H1 (cell line): ENCODE measurements at regions not wholly inside any gene's neighbourhood (a gene's known extent, or its start where the extent isn't known, plus 50 kb on each side); places are given as distances from the start of the nearest gene placed in this dataset.

ENCODE experiments used
- CTCF ChIA-PET: fragments of 300-600 bp; sonication (Branson Sonifier 250); formaldehyde crosslinking; loops from one replicate; lab custom pipeline; 2021; ENCODE audit not compliant: partially characterized antibody; lab: Charles Lee
- POLR2A ChIA-PET: fragments of 300-600 bp; sonication (Branson Sonifier 250); formaldehyde crosslinking; loops from one replicate; lab custom pipeline; 2021; ENCODE audit warnings: inconsistent platforms; ENCODE audit not compliant: partially characterized antibody; lab: Charles Lee
- DNase-seq, 2 experiments: peaks; one replicate each; pipeline versions ENCODE4 v3.0.0 to v3.0.0-alpha.2; 2010 to 2022; ENCODE audit warnings: low spot score in 2 of 2, low read depth in 1 of 2, mixed read lengths in 1 of 2
- FAIRE-seq: peaks from 2 replicates; lab custom pipeline; 2011; peaks lifted over from hg19 to GRCh38; lab: Jason Lieb, UNC
- H2AFZ ChIP-seq: 2 replicates; pipeline ENCODE4 v1.8.1; 2012; ENCODE audit warnings: low read length, inconsistent platforms
- H2AK5ac ChIP-seq: 2 replicates; pipeline ENCODE4 v1.6.1; 2013; ENCODE audit warnings: low read depth, low read length
- H2BK120ac ChIP-seq: replicated peaks from 2 replicates; pipeline ENCODE3; 2013; ENCODE audit warnings: low read depth, low read length, inconsistent platforms
- H2BK12ac ChIP-seq: 2 replicates; pipeline ENCODE4 v1.6.1; 2013; ENCODE audit warnings: low read depth, low read length
- H2BK15ac ChIP-seq: 2 replicates; pipeline ENCODE4 v1.6.1; 2013; ENCODE audit warnings: low read length
- H2BK20ac ChIP-seq: 2 replicates; pipeline ENCODE4 v1.6.1; 2013; ENCODE audit warnings: low read length
- H2BK5ac ChIP-seq: 2 replicates; pipeline ENCODE4 v1.6.1; 2013; ENCODE audit warnings: low read depth, low read length
- H3K14ac ChIP-seq: 2 replicates; pipeline ENCODE4 v1.6.1; 2013; ENCODE audit warnings: inconsistent platforms; ENCODE audit not compliant: insufficient read length
- H3K18ac ChIP-seq: 2 replicates; pipeline ENCODE4 v1.6.1; 2013; ENCODE audit warnings: low read length; ENCODE audit errors: extremely low read depth
- H3K23ac ChIP-seq: 2 replicates; pipeline ENCODE4 v1.6.1; 2013; ENCODE audit warnings: inconsistent platforms; ENCODE audit not compliant: insufficient read length
- H3K23me2 ChIP-seq: 2 replicates; pipeline ENCODE4 v1.6.1; 2013; ENCODE audit warnings: low read depth, low read length
- H3K27ac ChIP-seq: 2 replicates; pipeline ENCODE4 v1.6.1; 2011; ENCODE audit warnings: low read depth, low read length, inconsistent platforms
- H3K27me3 ChIP-seq, 4 experiments: replicated peaks in 1 of 4; 1 replicate in 1 of 4; 2 replicates in 3 of 4; pipeline versions ENCODE4 v1.6.1 to v1.8.1; 2011 to 2013; ENCODE audit warnings: low read length in 3 of 4, mild to moderate bottlenecking in 3 of 4, inconsistent platforms in 2 of 4, mixed read lengths in 2 of 4, moderate library complexity in 1 of 4; ENCODE audit not compliant: control insufficient read depth in 3 of 4, insufficient read depth in 3 of 4; ENCODE audit errors: extremely low read depth in 1 of 4
- H3K36me3 ChIP-seq, 4 experiments: 2 replicates each; pipeline versions ENCODE4 v1.6.1 to v1.8.1; 2011 to 2013; ENCODE audit warnings: mild to moderate bottlenecking in 4 of 4, low read length in 3 of 4, moderate library complexity in 2 of 4, control low read depth in 1 of 4, inconsistent platforms in 1 of 4; ENCODE audit not compliant: insufficient read depth in 4 of 4, control insufficient read depth in 2 of 4
- H3K4ac ChIP-seq: replicated peaks from 2 replicates; pipeline ENCODE3; 2013; ENCODE audit warnings: low read length, low read depth, mixed read lengths, inconsistent platforms; ENCODE audit not compliant: insufficient read length
- H3K4me1 ChIP-seq, 4 experiments: replicated peaks in 1 of 4; 1 replicate in 1 of 4; 2 replicates in 3 of 4; pipeline versions ENCODE4 v1.6.1 to v1.8.1; 2011 to 2013; ENCODE audit warnings: low read length in 3 of 4, inconsistent platforms in 2 of 4, mixed read lengths in 1 of 4; ENCODE audit not compliant: insufficient read depth in 4 of 4, control insufficient read depth in 3 of 4
- H3K4me2 ChIP-seq, 2 experiments: 2 replicates each; pipeline versions ENCODE4 v1.6.1 to v1.8.1; 2011 to 2013; ENCODE audit warnings: low read depth in 2 of 2, low read length in 2 of 2, control low read depth in 1 of 2, inconsistent platforms in 1 of 2, mild to moderate bottlenecking in 1 of 2; ENCODE audit not compliant: insufficient read depth in 1 of 2
- H3K4me3 ChIP-seq, 4 experiments: fragments of 200-600, 300-600 bp in 1 of 4; sonication (generic), shearing (Covaris generic), sonication (Bioruptor Twin) in 1 of 4; 2 replicates each; pipeline versions ENCODE4 v1.5.1 to v1.8.1; 2011 to 2016; ENCODE audit warnings: low read length in 4 of 4, low read depth in 3 of 4, control low read depth in 2 of 4, inconsistent platforms in 2 of 4, mild to moderate bottlenecking in 2 of 4, mixed read lengths in 1 of 4, moderate library complexity in 1 of 4; ENCODE audit not compliant: insufficient read depth in 2 of 4; ENCODE audit errors: extremely low read depth in 1 of 4
- H3K56ac ChIP-seq: replicated peaks from 2 replicates; pipeline ENCODE3; 2013; ENCODE audit warnings: low read depth, mild to moderate bottlenecking, mixed read lengths, low read length, inconsistent platforms; ENCODE audit not compliant: insufficient read length
- H3K79me1 ChIP-seq: 2 replicates; pipeline ENCODE4 v1.6.1; 2013; ENCODE audit warnings: low read depth, low read length, control low read depth
- H3K79me2 ChIP-seq, 2 experiments: 2 replicates each; pipeline versions ENCODE4 v1.6.1 to v1.8.1; 2012 to 2013; ENCODE audit warnings: low read length in 2 of 2, mild to moderate bottlenecking in 2 of 2, inconsistent platforms in 1 of 2; ENCODE audit not compliant: insufficient read depth in 2 of 2, control insufficient read depth in 1 of 2
- H3K9ac ChIP-seq, 4 experiments: replicated peaks in 1 of 4; 1 replicate in 1 of 4; 2 replicates in 3 of 4; pipeline versions ENCODE4 v1.6.1 to v1.8.1; 2011 to 2013; ENCODE audit warnings: low read depth in 3 of 4, low read length in 3 of 4, control low read depth in 2 of 4, mild to moderate bottlenecking in 2 of 4, moderate library complexity in 2 of 4, inconsistent platforms in 1 of 4; ENCODE audit errors: extremely low read depth in 1 of 4
- H3K9me3 ChIP-seq, 2 experiments: 2 replicates each; pipeline versions ENCODE4 v1.6.1 to v1.8.1; 2012 to 2013; ENCODE audit warnings: mild to moderate bottlenecking in 2 of 2, moderate library complexity in 2 of 2, control low read depth in 1 of 2, inconsistent platforms in 1 of 2, low read depth in 1 of 2, low read length in 1 of 2, mixed read lengths in 1 of 2; ENCODE audit not compliant: insufficient read depth in 2 of 2
- H4K20me1 ChIP-seq, 2 experiments: replicated peaks in 1 of 2; 2 replicates each; pipeline versions ENCODE3 to v1.8.1; 2011 to 2013; ENCODE audit warnings: inconsistent platforms in 2 of 2, low read length in 2 of 2, mild to moderate bottlenecking in 1 of 2; ENCODE audit not compliant: insufficient read depth in 2 of 2, control insufficient read depth in 1 of 2
- H4K5ac ChIP-seq: 2 replicates; pipeline ENCODE4 v1.6.1; 2013; ENCODE audit warnings: low read length, low read depth, mixed read lengths, inconsistent platforms; ENCODE audit not compliant: insufficient read length
- H4K8ac ChIP-seq: 2 replicates; pipeline ENCODE4 v1.8.0; 2013; ENCODE audit warnings: mild to moderate bottlenecking, moderate library complexity, low read length, inconsistent platforms; ENCODE audit not compliant: insufficient read depth; ENCODE audit errors: extremely low read depth
- H4K91ac ChIP-seq: replicated peaks from 2 replicates; pipeline ENCODE3; 2013; ENCODE audit warnings: low read length, mixed read lengths, inconsistent platforms; ENCODE audit not compliant: insufficient read length
- SP1 ChIP-seq: IDR thresholded peaks from 2 replicates; pipeline ENCODE4 v1.6.1; 2011; ENCODE audit warnings: low read depth, low read length
- WGBS, 2 experiments: shearing (Covaris generic) in 1 of 2; methylation state at CpG; one replicate each; pipeline versions ENCODE4 v1.1.6 to v1.1.7; 2013 to 2015; ENCODE audit warnings: low lambda C conversion rate in 2 of 2, mixed read lengths in 2 of 2, inconsistent platforms in 1 of 2, low coverage in 1 of 2, missing lambda C conversion rate in 1 of 2; ENCODE audit not compliant: insufficient replicate concordance in 2 of 2, insufficient coverage in 1 of 2, insufficient read length in 1 of 2; ENCODE audit errors: extremely low coverage in 1 of 2, missing lambda C conversion rate in 1 of 2; 5-methylcytosine and 5-hydroxymethylcytosine counted together

GRCh38 chr4:90030202-90030601 lies 97.0 kb upstream of the CCSER1 start:
- no peaks in the 10 kb centered on the region for H3K9me3 ChIP-seq
- H3K79me2 ChIP-seq = no peaks in the 10 kb centered on the region
- H3K14ac ChIP-seq = no peak overlapping the region
- H3K18ac ChIP-seq = no peak overlapping the region
- H3K9ac ChIP-seq = no peak overlapping the region; a peak in 1 of 7 replicates
- H2BK120ac ChIP-seq = no peak overlapping the region
- no peak overlapping the region for H2AFZ ChIP-seq
- H3K4me3 ChIP-seq = no peak overlapping the region
- no peaks in the 10 kb centered on the region for H3K36me3 ChIP-seq
- ChIA-PET CTCF (interaction anchor here (0.6 to 2.1 kb wide), 7 partner anchors 23 to 516 kb away, joined by 3 to 5 read pairs (median 3); no protein-coding TSS in a partner anchor), POLR2A (no interaction called here)
- TF ChIP-seq SP1 = no peak
- H2BK5ac ChIP-seq = no peak overlapping the region
- no peak overlapping the region for H3K27ac ChIP-seq
- no peaks in the 10 kb centered on the region for H3K79me1 ChIP-seq
- no peak overlapping the region for H2BK20ac ChIP-seq
- WGBS, 2 experiments = 88% methylated on average over 3 of the region's 3 CpGs; no CpG with 5 or more reads in 1 of the 2 experiments
- H3K4me1 ChIP-seq = no peaks in the 10 kb centered on the region
- H2AK5ac ChIP-seq = no peak overlapping the region
- H3K4me2 ChIP-seq = no peak overlapping the region
- H3K23me2 ChIP-seq = no peaks in the 10 kb centered on the region; the same call in 1 of the 2 replicates
- no peak overlapping the region for H3K23ac ChIP-seq
- no peak overlapping the region for H4K91ac ChIP-seq
- H3K56ac ChIP-seq = no peak overlapping the region
- H2BK12ac ChIP-seq = no peak overlapping the region
- DNase-seq = no peak
- H3K4ac ChIP-seq = no peak overlapping the region
- no peak overlapping the region for H2BK15ac ChIP-seq
- no peak overlapping the region for H4K8ac ChIP-seq
- H4K20me1 ChIP-seq = no peaks in the 10 kb centered on the region
- H3K27me3 ChIP-seq = no peaks in the 10 kb centered on the region
- no peak for FAIRE-seq
- H4K5ac ChIP-seq = no peak overlapping the region
